OCI-M2 (cell line): ENCODE measurements at regions not wholly inside any gene's neighbourhood (a gene's known extent, or its start where the extent isn't known, plus 50 kb on each side); places are given as distances from the start of the nearest gene placed in this dataset.
A peak's percentile ranks its signal among the peaks of the same experiment; 100 is the strongest.
"Not testable (repeated sequence)": the region's sequence is repeated elsewhere in the genome, so short reads cannot be mapped to it uniquely, and the experiment has no call there.

Experiments
- DNase-seq: peaks from one replicate; lab custom pipeline; 2025; ENCODE audit not compliant: unreplicated experiment; lab: John Stamatoyannopoulos, UW

GRCh38 chr3:177646749-177647148 lies 449.5 kb upstream of the TBL1XR1 start:
- no peak for DNase-seq

- no peak for DNase-seq
Observed at GRCh38 chr3:177647341-177647740, 450.1 kb upstream of the TBL1XR1 start.

GRCh38 chr3:177647876-177648275 lies 450.6 kb upstream of the TBL1XR1 start:
- no peak for DNase-seq

GRCh38 chr3:177652556-177653291 lies 455.4 kb upstream of the TBL1XR1 start:
- DNase-seq: no peak

- DNase-seq: no peak
Observed at GRCh38 chr3:177657243-177657642, 460.0 kb upstream of the TBL1XR1 start.

- DNase-seq: no peak
Observed at GRCh38 chr3:177658354-177658753, 461.1 kb upstream of the TBL1XR1 start.

GRCh38 chr3:177664380-177665103 lies 467.3 kb upstream of the TBL1XR1 start:
- DNase-seq: not testable (repeated sequence)

- no peak for DNase-seq
Observed at GRCh38 chr3:177665122-177665808, 468.0 kb upstream of the TBL1XR1 start.

GRCh38 chr3:177672252-177672911 lies 475.1 kb upstream of the TBL1XR1 start:
- DNase-seq: no peak

GRCh38 chr3:177673112-177673914 lies 476.0 kb upstream of the TBL1XR1 start:
- no peak for DNase-seq

- no peak for DNase-seq
Observed at GRCh38 chr3:177674186-177674585, 476.9 kb upstream of the TBL1XR1 start.

GRCh38 chr3:177676148-177676547 lies 478.9 kb upstream of the TBL1XR1 start:
- no peak for DNase-seq

- DNase-seq: no peak
Observed at GRCh38 chr3:177676947-177677587, 479.8 kb upstream of the TBL1XR1 start.

GRCh38 chr3:177679568-177680471 lies 482.5 kb upstream of the TBL1XR1 start:
- DNase-seq: peak; percentile 22

- DNase-seq: no peak
Observed at GRCh38 chr3:177680472-177680821, 483.2 kb upstream of the TBL1XR1 start.

GRCh38 chr3:177681156-177681555 lies 483.9 kb upstream of the TBL1XR1 start:
- DNase-seq: no peak

- DNase-seq: no peak
Observed at GRCh38 chr3:177681852-177682251, 484.6 kb upstream of the TBL1XR1 start.

- DNase-seq: no peak
Observed at GRCh38 chr3:177683586-177683985, 486.3 kb upstream of the TBL1XR1 start.

GRCh38 chr3:177686671-177687070 lies 489.4 kb upstream of the TBL1XR1 start:
- DNase-seq: no peak
